Colonic mucosa (tissue), 4 donors: ENCODE measurements at regions not wholly inside any gene's neighbourhood (a gene's known extent, or its start where the extent isn't known, plus 50 kb on each side); places are given as distances from the start of the nearest gene placed in this dataset.

Source experiments
- DNase-seq: peaks from one replicate; pipeline ENCODE4 v3.0.0-alpha.2; 2020
- H3K27ac ChIP-seq: fragments of 200-600 bp; one replicate; pipeline ENCODE4 v1.8.0; 2021
- H3K27me3 ChIP-seq: fragments of 200-600 bp; one replicate; pipeline ENCODE4 v1.8.0; 2021
- H3K36me3 ChIP-seq: fragments of 200-600 bp; one replicate; pipeline ENCODE4 v1.8.0; 2021
- H3K4me1 ChIP-seq: fragments of 200-600 bp; one replicate; pipeline ENCODE4 v1.8.0; 2021; ENCODE audit warnings: mild to moderate bottlenecking
- H3K4me3 ChIP-seq: fragments of 200-600 bp; one replicate; pipeline ENCODE4 v1.8.0; 2021
- H3K9ac ChIP-seq, 2 donors: one replicate each; pipeline ENCODE4 v1.7.0; 2013; ENCODE audit warnings: control low read depth in 2 of 2, low read depth in 2 of 2, low read length in 2 of 2
- H3K9me3 ChIP-seq: fragments of 200-600 bp; one replicate; pipeline ENCODE4 v1.8.0; 2021
- intact Hi-C: fragments of 100-400 bp; cut with DNase I; formaldehyde crosslinking; loops from one replicate; pipeline ENCODE4 v1.14.1; 2022
- TF ChIP-seq, protein P1 (sequence below): fragments of 200-600 bp; IDR thresholded peaks from one replicate; pipeline ENCODE4 v1.8.0; 2022; ENCODE audit warnings: antibody characterized with exemption, mild to moderate bottlenecking
- donor health status: healthy.
- donor health status: DM: no; HTN: no; CAD: no.
- donor health status: DM: no; HTN: no; CAD: no.

DNA sequence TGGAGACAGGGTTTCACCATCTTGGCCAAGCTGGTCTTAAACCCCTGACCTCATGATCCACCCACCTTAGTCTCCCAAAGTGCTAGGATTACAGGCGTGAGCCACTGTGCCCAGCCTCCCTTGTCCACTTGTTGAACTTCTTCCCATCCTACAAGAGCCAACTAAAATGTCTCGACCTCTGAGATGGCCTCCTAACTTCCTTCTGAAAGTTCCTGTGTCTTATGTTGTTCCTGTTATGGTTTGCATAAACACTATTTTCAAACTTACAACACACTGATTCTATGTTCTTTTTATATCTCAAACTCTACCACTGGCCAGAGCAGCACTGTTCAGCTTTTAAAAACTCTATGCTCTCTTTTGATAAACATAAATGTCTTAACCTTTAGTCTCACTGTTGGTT lies 63.3 kb upstream of the UGP2 start:
- DNase-seq: no peak
- Histone ChIP-seq H3K27ac (peak overlapping the region; percentile 39), H3K27me3 (no peaks in the 10 kb centered on the region), H3K9me3 (no peaks in the 10 kb centered on the region), H3K4me3 (no peak overlapping the region), H3K9ac (no peak overlapping the region), H3K4me1 (no peaks in the 10 kb centered on the region), H3K36me3 (no peaks in the 10 kb centered on the region)
- TF ChIP-seq, protein P1, sequence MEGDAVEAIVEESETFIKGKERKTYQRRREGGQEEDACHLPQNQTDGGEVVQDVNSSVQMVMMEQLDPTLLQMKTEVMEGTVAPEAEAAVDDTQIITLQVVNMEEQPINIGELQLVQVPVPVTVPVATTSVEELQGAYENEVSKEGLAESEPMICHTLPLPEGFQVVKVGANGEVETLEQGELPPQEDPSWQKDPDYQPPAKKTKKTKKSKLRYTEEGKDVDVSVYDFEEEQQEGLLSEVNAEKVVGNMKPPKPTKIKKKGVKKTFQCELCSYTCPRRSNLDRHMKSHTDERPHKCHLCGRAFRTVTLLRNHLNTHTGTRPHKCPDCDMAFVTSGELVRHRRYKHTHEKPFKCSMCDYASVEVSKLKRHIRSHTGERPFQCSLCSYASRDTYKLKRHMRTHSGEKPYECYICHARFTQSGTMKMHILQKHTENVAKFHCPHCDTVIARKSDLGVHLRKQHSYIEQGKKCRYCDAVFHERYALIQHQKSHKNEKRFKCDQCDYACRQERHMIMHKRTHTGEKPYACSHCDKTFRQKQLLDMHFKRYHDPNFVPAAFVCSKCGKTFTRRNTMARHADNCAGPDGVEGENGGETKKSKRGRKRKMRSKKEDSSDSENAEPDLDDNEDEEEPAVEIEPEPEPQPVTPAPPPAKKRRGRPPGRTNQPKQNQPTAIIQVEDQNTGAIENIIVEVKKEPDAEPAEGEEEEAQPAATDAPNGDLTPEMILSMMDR: no peak
- intact Hi-C loops: no loop called here

- no peak for DNase-seq
- Histone ChIP-seq H3K4me1 (no peaks in the 10 kb centered on the region), H3K4me3 (no peak overlapping the region), H3K9me3 (no peaks in the 10 kb centered on the region), H3K9ac (no peak overlapping the region), H3K27me3 (no peaks in the 10 kb centered on the region), H3K36me3 (no peaks in the 10 kb centered on the region), H3K27ac (no peak overlapping the region)
- intact Hi-C loops: no loop called here
- TF ChIP-seq, protein P1: no peak
Observed at GRCh38 chr2:63780518-63781155, 61.1 kb upstream of the UGP2 start.

- Histone ChIP-seq H3K4me3 (no peak overlapping the region), H3K27ac (no peak overlapping the region), H3K36me3 (no peaks in the 10 kb centered on the region), H3K27me3 (no peaks in the 10 kb centered on the region), H3K9me3 (no peaks in the 10 kb centered on the region), H3K9ac (no peak overlapping the region), H3K4me1 (no peaks in the 10 kb centered on the region)
- no peak for DNase-seq
- intact Hi-C loops: no loop called here
- TF ChIP-seq, protein P1: no peak
Observed at GRCh38 chr2:63784461-63784860, 57.2 kb upstream of the UGP2 start.

DNA sequence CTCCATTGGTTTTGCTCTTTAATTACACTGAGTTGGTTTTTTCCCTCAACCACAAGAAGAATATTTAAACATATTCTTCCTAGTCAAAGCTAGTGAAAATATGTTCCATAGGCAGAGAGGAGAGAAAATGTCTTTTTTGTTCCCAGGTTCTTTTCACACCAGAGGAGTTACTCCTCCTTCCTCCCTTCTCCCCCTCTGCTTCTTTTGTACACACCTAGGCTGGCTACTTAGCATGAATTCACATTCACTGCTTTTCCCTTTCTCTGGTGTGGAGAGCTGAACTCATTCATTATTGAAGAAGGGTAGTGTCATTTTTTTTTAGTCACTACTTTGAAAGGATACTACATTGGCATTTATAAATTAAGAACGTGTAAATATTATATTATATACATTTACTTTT lies 56.6 kb upstream of the UGP2 start:
- no peaks in the 10 kb centered on the region for H3K36me3 ChIP-seq
- H3K9ac ChIP-seq: no peak overlapping the region
- intact Hi-C loops: no loop called here
- H3K27me3 ChIP-seq: no peaks in the 10 kb centered on the region
- no peaks in the 10 kb centered on the region for H3K9me3 ChIP-seq
- TF ChIP-seq, protein P1: no peak
- no peak overlapping the region for H3K27ac ChIP-seq
- no peaks in the 10 kb centered on the region for H3K4me1 ChIP-seq
- H3K4me3 ChIP-seq: no peak overlapping the region
- no peak for DNase-seq

DNA sequence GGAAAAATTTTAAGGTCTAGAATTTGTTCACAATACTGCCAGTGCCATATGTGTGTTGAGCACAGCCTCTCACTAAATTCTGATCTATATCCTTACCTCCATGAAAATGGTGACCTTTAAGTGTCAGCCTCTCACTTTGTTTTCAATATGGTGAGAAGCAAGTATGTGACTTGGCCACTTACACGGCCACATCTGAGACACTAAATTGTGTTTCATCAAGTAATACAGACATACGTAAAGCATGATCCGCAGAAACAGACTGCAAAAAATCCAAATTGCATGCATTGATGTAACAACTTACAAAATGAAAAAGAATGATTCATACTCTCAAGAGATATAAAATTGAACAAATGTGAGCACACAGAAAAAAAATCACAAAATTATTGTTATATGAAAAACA lies 55.2 kb upstream of the UGP2 start:
- H3K4me1 ChIP-seq: no peaks in the 10 kb centered on the region
- TF ChIP-seq, protein P1: no peak
- H3K9me3 ChIP-seq: no peaks in the 10 kb centered on the region
- H3K27me3 ChIP-seq: no peaks in the 10 kb centered on the region
- H3K4me3 ChIP-seq: no peak overlapping the region
- no peak overlapping the region for H3K27ac ChIP-seq
- H3K36me3 ChIP-seq: no peaks in the 10 kb centered on the region
- DNase-seq: no peak
- no peak overlapping the region for H3K9ac ChIP-seq
- intact Hi-C loops: no loop called here
